ENCODE measurements at regions not wholly inside any gene's neighbourhood (a gene's known extent, or its start where the extent isn't known, plus 50 kb on each side); places are given as distances from the start of the nearest gene placed in this dataset.
A peak's percentile ranks its signal among the peaks of the same experiment; 100 is the strongest.
"Not testable (repeated sequence)": the region's sequence is repeated elsewhere in the genome, so short reads cannot be mapped to it uniquely, and the experiment has no call there.

DNA sequence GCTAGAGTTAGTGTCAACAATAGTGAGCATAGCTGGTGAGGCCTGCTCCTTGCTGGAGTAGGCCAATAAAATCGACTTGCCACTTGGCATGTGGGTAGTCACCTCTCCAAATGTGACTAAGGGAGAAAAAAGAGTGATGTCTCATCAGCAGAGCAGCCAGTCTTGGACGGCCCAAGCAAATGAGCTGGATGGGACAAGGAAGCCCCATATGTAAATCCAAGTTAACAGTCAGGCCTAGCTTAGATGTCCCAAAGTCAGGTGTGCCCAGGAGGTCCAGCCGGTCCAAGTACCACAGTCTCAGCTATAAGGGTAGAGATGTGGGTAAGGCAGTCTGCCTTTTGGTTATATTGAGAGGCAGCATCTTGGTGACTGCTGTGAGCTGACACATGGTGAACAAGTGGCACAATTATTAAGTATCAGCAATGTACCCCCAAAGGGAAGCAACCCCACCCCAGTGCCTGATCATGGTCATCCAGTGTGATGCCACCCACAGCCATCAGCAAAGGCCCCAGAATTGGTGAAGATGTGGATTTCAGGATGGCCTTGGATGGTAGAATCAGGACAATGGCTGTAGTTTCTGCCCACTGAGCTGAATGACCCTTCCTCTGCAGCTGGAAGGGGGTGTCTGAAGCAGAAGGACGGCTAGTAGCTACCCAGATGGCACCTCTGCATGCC is 83.4 kb downstream of the TNFRSF13B start:
- no peak for DNase-seq (ENCODE audit: low spot score)

DNA sequence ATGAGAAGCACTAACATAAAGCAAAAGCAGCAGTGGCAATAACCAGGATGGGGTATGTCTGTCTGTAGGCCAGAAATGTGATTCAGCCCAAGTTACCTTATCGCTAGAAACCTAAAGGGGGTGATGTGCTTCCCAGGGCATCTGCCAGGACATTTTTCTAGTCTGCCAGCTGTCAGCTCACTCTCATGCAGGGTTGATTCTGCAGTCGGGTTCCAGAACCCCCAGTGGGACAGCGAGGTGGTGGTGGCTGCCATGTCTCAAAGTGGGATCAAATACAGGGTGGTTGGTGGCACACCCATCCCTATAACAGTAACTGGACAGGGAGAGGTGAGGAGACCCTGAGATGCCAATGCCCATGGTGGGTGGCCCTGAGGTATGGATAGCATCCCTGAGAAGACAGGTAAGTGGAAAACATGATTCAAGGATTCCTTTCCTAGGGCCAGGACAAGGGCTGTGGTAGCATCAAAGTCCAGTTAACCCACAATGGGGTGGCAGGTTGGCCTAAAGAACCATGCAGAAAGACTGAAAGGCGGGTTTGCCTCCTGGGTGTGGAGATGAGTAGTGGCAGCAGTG is 84.3 kb downstream of the TNFRSF13B start:
- no peak for DNase-seq (ENCODE audit: low spot score)

DNA sequence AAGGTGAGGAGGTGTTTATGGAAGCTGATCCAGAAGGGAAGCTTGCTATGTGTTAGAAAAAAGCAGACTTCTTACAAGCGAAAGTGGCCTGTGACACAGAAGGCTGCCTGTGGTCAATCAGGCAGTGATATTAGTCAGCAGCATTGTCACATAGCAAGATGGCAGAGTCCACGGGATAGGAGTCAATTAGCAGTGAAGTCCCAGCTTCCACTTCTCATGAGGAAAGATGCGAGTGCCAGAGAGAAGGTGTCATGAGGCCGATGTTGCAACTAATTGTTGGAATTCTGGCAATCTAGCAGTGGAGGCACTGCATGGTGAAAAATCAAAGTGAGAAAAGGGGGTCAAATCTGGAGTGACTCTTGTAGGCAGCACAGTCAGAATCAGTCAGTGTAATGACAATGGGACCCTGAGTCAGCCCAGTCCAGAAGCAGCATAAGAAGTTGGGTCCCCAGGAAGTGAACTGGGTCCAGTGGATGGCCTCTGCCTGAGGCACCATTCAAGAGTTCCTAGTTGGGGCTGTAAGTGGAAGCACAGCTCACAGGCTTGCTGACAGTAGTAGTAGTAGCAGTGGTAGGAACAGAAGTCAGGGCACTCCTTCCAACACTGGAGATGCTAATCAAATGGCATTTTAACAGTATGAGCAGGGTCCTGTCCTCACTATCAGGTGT is 85.1 kb downstream of the TNFRSF13B start:
- no peak for DNase-seq (ENCODE audit: low spot score)

DNA sequence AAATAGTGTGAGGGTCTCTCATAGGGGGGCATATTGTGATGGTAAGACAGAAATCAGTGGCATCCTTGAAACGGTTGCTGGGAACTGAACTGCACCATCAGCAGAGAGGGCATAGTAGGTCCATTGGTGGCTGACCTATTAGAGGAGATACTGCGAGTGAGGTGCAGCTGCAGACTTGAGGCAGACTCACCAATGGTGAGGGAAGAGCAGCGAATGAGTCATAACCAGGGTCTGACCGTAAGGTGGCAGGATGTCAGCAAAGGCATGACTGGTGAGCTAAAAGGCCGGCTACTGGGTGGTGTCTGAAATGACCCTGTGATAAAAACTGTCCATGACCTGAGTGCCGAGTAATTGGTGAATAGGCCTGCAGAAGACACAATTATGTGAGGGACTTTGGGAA is 86.7 kb downstream of the TNFRSF13B start:
- DNase-seq (ENCODE audit: low spot score): not testable (repeated sequence)

DNA sequence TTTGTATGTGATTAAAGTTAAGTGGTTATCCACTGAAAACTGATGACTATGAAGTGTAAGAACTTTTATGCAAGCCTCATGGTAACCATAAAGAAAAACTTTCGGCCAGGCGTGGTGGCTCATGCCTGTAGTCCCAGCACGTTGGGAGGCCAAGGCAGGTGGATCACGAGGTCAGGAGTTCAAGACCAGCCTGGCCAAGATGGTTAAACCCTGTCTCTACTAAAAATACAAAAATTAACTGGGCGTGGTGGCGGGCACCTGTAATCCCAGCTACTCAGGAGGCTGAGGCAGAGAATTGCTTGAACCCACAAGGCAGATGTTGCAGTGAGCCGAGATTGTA is 89.0 kb downstream of the TNFRSF13B start:
- DNase-seq (ENCODE audit: low spot score): not testable (repeated sequence)

DNA sequence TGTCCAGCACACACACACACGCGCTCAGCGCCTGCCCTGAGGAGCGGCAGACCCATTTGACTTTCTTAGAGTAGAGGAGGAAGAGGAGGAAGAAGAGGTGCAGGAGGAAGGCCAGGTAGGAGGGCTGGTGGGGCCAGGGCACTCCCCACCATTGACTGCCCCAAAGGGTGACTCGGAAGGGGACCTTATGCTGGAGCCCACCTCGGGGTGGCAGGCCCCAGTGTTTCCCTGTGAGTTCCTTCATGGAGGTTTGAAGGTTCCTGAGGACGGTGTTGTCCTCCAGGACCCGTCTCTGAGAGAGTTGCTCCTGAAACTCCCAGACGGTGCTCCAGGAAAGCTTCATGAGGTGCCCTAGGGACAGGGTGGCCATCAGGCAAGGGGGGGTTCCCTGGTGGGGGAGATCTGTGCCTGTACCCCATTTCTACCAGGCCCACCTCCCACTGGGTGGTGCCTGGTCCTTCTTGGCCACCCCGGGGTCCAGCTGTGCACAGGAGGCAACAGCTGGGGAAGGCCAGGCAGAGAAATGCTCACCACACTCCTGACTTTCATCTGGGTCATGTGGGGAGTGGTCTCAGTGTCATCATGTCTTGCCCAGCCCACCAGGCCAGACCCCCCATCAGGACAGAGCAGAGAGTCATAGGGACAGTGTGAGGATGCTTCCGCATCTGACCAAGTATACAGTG is 89.5 kb downstream of the TNFRSF13B start:
- no peak for DNase-seq (ENCODE audit: low spot score)

DNA sequence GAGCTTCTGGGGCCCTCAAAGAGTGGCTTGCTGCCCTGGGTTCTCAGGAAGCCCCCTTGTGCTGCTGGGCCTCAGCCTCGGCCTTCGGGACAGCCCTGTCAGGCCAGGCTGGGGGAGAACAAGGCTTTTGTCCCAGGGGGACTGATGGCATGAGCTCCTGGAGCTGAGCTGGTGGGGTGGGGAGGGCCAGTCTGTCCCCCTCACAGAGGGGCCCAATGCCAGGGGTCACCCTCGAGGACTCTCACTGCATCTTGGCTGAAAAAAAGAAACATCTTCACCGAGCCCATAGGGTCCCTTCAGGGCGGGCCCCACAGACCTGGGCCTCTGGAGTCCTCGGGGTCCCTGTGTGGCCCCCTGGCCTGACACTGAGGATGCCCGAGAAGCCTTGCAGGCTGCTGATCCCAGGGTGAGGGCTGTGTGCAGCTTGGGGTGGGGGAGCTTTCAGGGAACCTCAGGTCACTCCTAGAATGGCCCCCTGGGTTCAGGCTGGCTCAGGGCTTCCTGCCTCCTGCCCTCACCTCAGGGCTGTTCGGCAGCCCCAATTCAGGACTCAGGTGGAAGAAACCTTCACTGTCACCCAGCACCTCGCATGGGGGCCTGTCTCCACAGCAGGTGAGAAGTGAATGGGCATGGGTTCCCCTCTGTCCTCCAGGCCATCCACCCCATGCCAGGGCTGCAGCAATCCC is 90.5 kb downstream of the TNFRSF13B start:
- DNase-seq (ENCODE audit: low spot score): no peak

DNA sequence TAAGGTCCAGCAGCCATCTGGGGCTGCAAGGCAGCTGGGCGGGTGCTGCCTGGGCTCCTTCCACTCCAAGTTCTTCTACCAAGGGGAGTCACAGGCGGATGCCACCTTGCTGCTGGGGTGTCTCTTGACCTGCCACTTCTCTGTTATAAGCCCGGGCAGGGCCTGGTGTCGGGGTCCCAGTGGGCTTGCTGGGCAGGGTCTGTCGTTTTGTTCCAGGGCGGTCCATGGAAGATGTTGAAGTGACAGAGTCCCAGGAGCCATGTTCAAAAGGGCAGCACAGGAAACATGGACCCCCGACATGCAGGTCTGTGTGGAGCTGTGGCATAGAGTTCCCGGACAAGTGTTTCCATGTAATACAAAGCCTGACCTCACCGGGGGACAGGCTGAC is 91.1 kb downstream of the TNFRSF13B start:
- DNase-seq (ENCODE audit: low spot score): no peak

DNA sequence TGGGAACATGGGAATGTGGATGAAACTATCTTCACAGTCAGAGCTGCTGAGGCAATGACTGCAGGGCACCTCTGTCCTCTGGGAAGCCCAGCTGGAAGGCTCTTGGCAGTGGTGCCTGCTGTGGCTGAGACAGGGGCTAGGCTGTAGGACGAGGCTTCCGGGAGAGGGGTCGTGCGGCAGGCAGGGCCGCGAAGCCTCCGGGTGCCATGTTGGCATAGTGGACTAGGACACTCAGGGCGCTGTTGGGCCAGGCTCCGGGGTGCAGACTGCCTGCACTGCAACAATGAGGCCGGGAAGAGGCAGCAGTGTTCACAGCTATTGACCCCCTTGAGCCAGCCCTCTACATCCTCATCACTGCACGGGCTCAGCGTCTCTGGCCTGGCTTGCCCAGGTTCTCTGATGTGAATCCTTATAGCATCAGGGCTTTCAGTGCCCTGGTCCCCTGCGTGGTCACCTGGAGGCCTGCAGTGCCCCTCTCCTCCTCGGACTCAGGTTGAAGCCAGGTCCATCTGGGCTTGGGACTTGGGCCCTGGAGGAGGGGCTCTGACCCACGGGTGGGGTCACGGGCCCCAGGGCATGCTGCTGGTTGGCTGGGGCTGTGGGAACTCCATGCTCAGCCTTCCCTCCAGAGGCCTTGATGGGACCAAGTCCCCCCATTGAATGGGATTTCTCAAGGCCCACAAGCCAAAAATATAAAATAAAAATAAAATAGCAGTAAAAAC is 91.6 kb downstream of the TNFRSF13B start:
- no peak for DNase-seq (ENCODE audit: low spot score)

DNA sequence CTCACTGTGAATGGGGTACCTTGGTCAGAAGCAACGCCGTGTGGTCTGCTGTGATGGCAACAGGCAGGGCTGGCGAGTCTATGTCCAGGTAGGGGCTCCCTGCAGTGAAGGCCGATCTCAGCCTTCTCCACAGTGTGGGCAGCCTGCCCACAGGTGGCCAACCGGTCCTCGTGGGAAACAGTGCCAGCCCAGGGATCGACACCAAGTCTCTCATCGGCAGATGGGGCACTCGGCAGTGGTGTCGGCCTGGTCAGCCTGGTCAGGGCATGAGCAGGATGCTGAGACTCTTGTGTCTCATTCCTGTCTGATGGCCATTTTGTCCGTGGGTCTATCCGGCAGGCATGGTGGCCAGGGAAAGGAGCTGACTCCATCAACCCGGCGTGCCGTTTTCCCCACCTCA is 92.2 kb downstream of the TNFRSF13B start:
- DNase-seq (ENCODE audit: low spot score): no peak

DNA sequence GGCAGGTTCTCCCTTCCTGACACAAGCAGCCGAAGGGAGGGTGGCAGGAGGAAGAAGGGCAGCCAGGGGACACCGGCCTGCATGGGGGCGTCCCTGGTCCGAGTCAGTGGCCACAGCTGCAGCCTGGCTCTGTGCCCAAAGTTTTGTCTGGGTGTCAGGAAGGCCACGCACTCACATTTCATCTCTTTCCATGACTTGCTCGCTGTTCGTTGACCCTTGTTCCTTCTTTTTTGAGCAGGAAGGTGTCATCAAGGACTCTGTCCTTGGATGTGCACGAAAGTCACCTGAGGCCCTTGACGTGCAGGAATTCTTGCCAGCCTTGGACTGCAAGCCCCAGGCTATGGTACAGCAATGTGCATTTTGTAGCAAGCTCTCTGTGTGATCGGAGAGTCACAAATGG is 93.3 kb downstream of the TNFRSF13B start:
- peak; percentile 39 for DNase-seq (ENCODE audit: low spot score)

DNA sequence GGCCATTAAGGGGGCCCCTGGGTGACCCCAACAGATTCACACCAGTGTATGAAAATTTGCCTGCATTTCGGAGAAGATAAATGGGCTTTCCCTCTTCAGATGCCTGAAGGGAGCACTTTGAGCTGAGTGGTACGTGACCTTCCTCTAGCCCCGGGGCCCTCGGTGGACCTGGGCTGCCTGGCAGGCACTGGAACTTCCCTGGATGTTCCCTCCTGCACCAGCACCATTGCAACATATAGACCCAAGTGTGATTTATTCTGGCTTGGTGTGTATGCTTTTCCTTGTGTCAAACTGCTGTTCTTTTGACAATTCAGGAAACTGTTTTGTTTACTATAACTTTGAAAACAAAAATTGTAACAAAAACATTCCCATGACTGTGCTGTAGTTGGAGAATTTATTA is 93.8 kb downstream of the TNFRSF13B start:
- DNase-seq (ENCODE audit: low spot score): no peak

DNA sequence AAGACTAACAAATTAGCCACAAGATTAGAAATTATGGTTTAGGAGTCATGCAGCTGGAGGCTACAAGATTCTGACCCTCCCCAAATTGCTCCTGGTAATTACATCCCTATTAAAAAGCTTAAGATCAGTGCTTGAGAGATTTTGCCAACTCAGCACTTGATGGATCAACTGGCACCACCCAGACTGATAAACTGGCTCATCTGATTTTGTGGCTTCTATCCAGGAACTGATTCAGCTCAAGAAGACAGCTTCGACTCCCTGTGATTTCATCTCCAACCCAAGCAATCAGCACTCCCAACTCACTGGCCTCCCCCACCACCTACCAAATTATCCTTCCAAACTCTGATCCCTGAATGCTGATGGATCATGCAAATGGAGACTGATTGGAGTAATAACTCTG is 94.8 kb downstream of the TNFRSF13B start:
- peak; percentile 25 for DNase-seq (ENCODE audit: low spot score)

DNA sequence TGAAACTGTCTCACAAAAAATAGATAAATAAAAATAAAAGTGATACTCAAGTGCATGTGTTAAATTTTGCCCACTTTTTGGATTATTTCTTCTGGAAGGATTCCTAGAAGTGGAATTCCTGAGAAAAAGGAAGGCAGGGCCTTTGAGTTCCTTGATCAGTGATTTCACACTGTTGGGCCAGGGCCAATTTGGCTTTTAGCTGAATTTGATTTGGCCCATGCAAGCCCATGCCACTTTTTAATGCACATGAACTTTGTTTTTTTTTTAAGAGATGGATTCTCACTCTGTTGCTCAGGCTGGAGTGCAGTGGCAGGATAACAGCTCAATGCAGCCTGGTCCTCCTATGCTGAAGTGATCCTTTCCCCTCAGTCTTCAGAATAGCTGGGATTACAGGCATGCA is 96.3 kb downstream of the TNFRSF13B start:
- DNase-seq (ENCODE audit: low spot score): peak; percentile 16

DNA sequence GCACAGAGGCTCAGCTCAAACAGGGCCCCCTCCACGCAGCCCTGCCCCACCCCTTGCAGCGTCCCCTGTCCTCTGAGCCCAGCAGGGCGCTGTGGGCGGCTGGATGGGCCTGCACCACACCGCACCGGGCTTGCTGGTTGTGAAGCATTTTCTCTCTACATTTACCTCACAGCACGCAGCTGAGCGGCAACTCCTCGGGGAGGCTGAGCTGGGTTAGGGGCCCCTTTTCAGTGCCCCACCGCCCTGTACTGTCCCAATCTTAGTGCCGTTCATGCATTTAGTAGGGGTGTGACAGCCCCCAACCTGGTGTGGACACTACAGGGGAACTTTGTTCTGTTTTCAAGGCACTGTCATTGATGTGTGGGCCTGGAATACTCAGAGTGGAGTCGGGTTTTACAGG is 97.7 kb downstream of the TNFRSF13B start:
- peak; percentile 43 for DNase-seq (ENCODE audit: low spot score)

DNA sequence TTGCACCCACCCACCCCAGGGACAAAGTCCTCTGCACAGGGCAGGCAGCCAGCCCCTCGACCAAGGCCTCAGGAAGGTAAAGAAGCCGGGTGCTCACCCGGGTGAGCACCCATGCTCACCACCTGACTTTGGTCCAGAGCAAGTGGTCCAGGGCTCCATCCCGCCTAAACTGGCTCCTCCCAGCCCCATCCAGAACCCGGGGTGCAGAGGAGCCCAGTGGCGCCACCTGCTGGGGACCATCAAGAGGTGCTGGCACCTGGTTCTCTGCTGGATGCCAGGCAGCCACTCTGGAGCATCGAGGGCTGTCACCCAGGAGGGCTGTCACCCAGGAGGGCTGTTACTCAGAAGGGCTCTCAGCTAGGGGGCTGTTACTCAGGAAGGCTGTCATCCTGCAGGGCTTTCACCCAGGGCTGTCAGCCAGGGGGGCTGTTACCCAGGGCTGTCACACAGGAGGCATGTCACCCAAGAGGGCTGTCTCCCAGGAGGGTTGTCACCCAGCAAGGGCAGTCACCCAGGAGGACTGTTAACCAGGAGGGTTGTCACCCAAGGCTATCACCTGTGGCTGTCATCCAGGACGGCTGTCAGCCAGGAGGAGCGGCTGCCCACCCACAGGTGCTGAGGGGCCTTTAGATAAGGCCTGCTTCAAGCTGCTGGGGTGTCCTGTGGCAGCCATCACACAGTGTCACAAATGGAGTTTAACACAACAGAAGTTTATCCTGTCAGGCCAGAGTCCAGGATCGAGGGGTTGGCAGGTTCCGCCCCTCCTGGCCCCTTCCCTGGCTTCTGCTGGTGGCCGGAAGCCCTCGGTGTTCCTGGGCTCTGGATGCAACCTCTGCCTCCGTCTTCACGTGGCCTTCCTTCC is 98.5 kb downstream of the TNFRSF13B start:
- DNase-seq (ENCODE audit: low spot score): peak; percentile 85

DNA sequence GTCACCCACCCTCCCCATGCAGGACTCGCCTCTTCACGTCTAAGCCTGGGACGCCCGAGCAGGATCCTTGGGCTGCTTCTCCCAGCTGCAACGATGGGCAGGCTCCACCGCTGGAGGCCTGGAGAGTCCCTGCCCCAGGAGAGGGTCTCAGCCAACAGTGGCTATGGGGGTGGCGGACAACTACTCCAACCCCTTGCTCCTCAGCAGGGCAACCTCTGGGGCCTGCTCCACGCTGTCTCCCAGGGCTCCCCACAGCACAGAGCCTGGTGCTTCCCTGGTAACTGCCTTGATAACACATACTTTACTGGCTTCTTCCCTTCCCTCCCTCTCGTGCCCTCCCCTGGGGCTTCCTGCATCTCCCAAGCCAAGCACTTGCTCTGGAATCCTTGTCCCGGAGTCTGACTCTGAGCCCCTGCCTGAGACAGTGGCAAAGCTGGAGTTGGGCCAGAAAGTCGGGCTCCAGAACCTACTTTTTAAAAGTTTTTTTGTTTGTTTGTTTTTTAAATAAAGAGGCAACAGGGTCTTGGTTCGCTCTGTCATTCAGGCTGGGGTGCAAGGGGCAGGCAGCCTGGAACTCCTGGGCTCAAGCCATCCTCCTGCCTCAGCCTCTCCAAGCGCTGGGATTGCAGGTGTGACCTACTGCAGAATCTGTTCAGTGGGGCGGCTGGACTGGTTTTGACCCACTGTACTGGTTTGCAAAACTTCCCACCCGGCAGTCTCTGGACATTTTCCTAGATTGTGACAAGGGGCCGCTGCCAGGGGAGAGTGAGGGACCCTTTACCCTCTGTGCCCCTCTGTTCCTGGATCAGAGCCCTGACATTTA is 99.4 kb downstream of the TNFRSF13B start:
- peak; percentile 47 for DNase-seq (ENCODE audit: low spot score)

DNA sequence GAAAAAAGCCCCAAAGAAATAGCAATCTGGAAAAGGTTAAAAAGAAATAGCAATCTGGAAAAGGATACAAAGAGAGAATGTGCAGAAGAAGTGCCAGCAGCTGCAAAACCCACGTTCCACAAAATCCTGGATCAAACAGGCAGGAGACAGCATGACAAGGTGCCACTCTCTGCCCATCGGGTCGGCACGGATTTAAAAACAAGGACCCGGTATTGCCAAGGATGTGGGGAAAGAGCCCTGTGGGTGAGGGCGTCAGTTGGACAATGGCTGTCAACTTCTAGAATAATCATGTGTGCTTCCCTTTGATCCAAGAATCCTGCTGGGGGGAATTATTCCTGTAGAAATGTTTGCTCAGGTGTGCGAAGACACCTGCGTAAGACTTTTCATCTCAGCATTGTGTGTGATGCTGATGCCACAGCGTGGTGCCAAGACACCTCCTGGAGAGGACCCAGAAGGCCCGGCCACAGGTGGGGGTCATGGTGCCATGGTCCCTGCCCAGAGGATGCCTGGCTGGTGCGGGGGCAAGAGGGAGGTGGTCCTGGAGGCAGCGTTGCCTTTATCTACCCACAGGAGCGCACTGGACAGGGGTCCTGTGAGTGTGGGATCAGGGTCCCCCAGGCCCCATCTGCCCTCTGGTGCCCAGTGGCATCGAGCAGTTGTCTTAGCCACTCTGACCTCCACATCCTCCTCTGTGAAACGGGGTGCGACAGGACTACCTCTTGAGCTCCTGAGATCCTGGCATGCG is 100.3 kb downstream of the TNFRSF13B start:
- DNase-seq (ENCODE audit: low spot score): peak; percentile 38

All from ecto neural progenitor cell (in vitro differentiated cells).